Nephron progenitor cell (in vitro differentiated cells): ENCODE measurements at regions not wholly inside any gene's neighbourhood (a gene's known extent, or its start where the extent isn't known, plus 50 kb on each side); places are given as distances from the start of the nearest gene placed in this dataset.

Experiments used
- DNase-seq: peaks from one replicate; pipeline ENCODE4 v3.0.0; 2021
- H3K27ac Mint-ChIP-seq: 2 replicates; pipeline ENCODE4 v1.8.0; 2021; ENCODE audit warnings: mild to moderate bottlenecking, moderate library complexity, mixed read lengths
- H3K27me3 Mint-ChIP-seq: 2 replicates; pipeline ENCODE4 v1.8.0; 2021; ENCODE audit warnings: mild to moderate bottlenecking, low read depth, mixed read lengths; ENCODE audit not compliant: poor library complexity
- H3K36me3 Mint-ChIP-seq: 2 replicates; pipeline ENCODE4 v1.8.0; 2021; ENCODE audit warnings: low read depth, mixed read lengths
- H3K4me1 Mint-ChIP-seq: 2 replicates; pipeline ENCODE4 v1.8.0; 2021; ENCODE audit warnings: mixed read lengths
- H3K4me3 Mint-ChIP-seq: 2 replicates; pipeline ENCODE4 v1.8.0; 2021; ENCODE audit warnings: mild to moderate bottlenecking, moderate library complexity, mixed read lengths
- H3K9me3 Mint-ChIP-seq: 2 replicates; pipeline ENCODE4 v1.8.0; 2021; ENCODE audit warnings: mild to moderate bottlenecking, moderate library complexity, mixed read lengths
- TF ChIP-seq, protein P1 (sequence below): fragments of 200-600 bp; sonication (generic); IDR thresholded peaks from 2 replicates; pipeline ENCODE4 v1.5.0; 2021; ENCODE audit warnings: antibody characterized with exemption

DNA sequence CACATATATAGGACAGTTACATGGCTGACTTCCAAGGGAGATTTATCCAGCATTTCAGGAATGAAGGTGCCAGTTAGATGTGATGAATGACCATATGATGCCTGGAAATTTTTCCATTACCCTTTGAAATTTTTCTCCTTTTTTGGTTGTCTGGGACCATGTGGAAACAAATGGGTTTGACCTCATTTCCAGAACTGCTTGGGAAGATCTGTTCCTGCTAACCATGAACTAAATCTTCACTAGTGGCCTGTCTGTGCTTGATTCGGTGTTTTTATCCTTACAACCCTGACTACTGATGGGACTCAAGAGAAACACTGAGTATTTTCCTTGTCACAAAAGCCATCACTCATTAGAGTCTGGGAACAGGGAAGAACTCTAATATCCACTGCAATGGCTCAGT, 409.4 kb downstream of the PDCD6IP start:
- no peaks in the 10 kb centered on the region for H3K36me3 Mint-ChIP-seq
- H3K4me1 Mint-ChIP-seq: peaks cover 36% of the 10 kb centered on the region
- no peak overlapping the region for H3K4me3 Mint-ChIP-seq
- no peak overlapping the region for H3K27ac Mint-ChIP-seq
- TF ChIP-seq, protein P1, sequence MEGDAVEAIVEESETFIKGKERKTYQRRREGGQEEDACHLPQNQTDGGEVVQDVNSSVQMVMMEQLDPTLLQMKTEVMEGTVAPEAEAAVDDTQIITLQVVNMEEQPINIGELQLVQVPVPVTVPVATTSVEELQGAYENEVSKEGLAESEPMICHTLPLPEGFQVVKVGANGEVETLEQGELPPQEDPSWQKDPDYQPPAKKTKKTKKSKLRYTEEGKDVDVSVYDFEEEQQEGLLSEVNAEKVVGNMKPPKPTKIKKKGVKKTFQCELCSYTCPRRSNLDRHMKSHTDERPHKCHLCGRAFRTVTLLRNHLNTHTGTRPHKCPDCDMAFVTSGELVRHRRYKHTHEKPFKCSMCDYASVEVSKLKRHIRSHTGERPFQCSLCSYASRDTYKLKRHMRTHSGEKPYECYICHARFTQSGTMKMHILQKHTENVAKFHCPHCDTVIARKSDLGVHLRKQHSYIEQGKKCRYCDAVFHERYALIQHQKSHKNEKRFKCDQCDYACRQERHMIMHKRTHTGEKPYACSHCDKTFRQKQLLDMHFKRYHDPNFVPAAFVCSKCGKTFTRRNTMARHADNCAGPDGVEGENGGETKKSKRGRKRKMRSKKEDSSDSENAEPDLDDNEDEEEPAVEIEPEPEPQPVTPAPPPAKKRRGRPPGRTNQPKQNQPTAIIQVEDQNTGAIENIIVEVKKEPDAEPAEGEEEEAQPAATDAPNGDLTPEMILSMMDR: no peak
- no peaks in the 10 kb centered on the region for H3K9me3 Mint-ChIP-seq
- no peaks in the 10 kb centered on the region for H3K27me3 Mint-ChIP-seq
- no peak for DNase-seq

DNA sequence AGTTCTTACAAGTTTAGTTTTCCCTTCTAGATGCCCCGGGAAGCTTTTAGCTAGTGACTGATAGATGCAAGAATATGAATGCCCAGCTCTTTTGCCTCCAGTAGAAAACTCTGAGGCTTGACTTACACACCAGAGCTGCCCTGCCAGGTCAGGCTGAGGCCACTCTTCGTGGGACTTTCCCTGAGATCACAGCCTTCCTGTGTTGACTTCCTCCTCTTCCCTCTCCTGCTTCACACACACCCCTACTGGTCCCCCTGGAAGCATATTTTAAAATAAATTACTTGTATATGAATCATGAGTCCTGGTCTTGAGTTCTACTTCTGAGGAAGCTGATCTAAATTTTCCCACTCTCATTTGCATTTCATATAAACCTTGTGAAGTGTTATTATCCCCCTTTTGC, 413.7 kb downstream of the PDCD6IP start:
- Mint-ChIP-seq H3K9me3 (no peaks in the 10 kb centered on the region), H3K27ac (no peak overlapping the region), H3K4me1 (peaks cover 33% of the 10 kb centered on the region), H3K27me3 (no peaks in the 10 kb centered on the region), H3K36me3 (no peaks in the 10 kb centered on the region), H3K4me3 (no peak overlapping the region)
- no peak for DNase-seq
- TF ChIP-seq, protein P1: no peak

DNA sequence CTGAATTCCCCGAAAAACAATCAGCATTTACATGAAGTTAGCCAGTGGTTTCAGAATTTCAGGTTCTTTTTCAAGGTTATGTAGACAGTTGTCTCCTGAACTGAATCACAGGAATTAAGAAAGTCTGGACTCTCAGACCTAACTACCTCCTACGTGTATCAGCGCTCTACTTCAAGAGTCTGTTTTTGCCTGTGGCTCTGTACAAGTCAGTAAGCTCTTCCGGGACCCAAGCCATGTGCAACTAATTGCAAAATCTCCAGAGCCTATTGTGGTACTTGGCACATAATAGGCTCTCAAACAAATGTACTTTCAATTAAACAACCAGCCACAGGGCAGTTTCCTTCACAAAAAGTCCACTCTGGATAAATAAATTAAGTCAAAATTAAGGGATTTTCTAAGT, 414.2 kb downstream of the PDCD6IP start:
- peaks cover 28% of the 10 kb centered on the region for H3K4me1 Mint-ChIP-seq
- H3K9me3 Mint-ChIP-seq: no peaks in the 10 kb centered on the region
- DNase-seq: no peak
- H3K36me3 Mint-ChIP-seq: no peaks in the 10 kb centered on the region
- H3K27ac Mint-ChIP-seq: no peak overlapping the region
- no peaks in the 10 kb centered on the region for H3K27me3 Mint-ChIP-seq
- TF ChIP-seq, protein P1: no peak
- H3K4me3 Mint-ChIP-seq: no peak overlapping the region

DNA sequence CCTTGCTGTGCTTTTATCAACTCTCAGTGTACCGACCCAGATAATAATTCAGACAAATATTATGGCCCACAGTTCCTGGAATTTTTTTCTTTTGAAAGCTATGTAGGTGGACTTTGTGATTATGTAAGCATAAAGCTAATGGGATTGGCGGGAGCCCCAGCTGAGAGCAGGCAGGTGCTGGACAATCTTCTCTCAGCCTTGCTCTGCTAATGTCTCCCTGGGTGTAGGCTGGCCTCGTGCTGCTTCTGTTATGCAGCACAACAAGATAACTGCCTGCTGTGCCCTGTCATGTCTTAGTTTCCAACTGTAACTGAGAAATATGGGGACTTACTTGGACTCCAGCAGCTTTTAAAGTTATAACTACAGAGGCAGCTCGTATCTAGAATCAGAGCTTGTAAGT, 415.0 kb downstream of the PDCD6IP start:
- Mint-ChIP-seq H3K27me3 (no peaks in the 10 kb centered on the region), H3K4me3 (no peak overlapping the region), H3K27ac (no peak overlapping the region), H3K4me1 (peaks cover 24% of the 10 kb centered on the region), H3K9me3 (no peaks in the 10 kb centered on the region), H3K36me3 (no peaks in the 10 kb centered on the region)
- TF ChIP-seq, protein P1: no peak
- DNase-seq: no peak

DNA sequence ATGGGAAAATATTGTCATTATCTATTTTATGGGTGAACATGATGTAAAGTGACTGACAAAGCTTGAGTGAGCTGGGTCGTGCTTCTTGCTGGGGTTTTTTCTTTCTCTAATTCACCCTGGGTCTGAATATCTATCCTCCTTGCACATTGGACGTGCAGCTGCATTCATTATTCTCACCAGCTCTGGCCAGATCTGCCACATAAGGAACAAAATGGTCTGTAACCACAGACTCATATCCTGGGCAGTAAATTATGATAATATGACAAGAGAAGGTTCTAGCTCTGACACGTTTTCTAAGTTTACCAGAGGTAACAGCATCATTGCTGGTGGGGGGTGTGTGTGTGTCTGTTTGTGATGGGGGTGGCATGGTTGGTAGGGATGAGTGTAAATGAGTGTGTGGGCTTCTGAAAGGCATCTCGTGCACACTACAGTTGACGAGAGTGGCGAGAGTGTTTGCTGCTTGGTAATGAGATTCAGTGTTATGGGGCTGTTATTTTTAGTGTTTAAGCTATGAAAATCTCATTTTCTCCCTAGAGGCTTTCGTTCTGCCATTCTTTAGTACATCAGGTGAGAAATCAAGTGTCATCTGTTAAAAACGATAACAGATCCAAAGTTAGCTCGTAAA, 418.4 kb downstream of the PDCD6IP start:
- Mint-ChIP-seq H3K4me1 (peaks cover 10% of the 10 kb centered on the region), H3K27me3 (no peaks in the 10 kb centered on the region), H3K27ac (peak overlapping the region; percentile 62), H3K4me3 (no peak overlapping the region), H3K9me3 (no peaks in the 10 kb centered on the region), H3K36me3 (no peaks in the 10 kb centered on the region)
- DNase-seq: no peak
- TF ChIP-seq, protein P1: no peak

DNA sequence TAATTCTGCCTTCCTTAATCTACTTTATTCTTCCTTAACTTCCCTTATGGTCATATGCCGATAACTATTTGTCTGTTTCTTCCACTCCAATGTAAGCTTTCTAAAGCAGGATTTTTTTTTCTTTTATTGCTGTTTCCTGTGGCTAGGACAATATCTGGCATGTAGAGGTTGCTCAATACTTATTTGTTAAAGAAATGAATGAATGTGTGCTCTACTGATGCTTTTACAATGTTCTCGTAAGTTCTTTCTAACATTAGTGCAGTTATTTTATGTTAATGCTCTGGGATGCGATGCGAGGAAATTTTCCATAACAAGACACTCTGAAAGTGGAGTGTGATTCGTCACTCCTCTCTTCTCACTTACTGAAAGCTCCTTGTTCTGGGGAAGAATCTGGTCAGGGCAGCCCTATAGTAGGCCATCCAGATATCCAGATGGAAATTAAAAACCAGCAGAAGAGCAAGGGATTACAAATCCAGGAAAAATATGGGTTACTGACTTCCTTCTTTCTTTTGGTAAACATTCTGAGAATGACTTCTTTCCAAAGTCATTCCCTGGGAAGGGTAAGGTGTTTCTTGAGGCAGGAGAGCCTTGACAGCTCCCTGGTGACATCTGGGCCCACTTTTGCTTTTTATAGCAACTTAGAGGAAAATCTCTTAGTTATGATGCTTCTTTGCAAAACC, 420.4 kb downstream of the PDCD6IP start:
- no peaks in the 10 kb centered on the region for H3K27me3 Mint-ChIP-seq
- H3K4me1 Mint-ChIP-seq: peaks cover 4% of the 10 kb centered on the region
- no peak overlapping the region for H3K4me3 Mint-ChIP-seq
- no peaks in the 10 kb centered on the region for H3K9me3 Mint-ChIP-seq
- TF ChIP-seq, protein P1: no peak
- no peak for DNase-seq
- H3K27ac Mint-ChIP-seq: no peak overlapping the region
- H3K36me3 Mint-ChIP-seq: no peaks in the 10 kb centered on the region
